H1 (cell line): ENCODE measurements at regions not wholly inside any gene's neighbourhood (a gene's known extent, or its start where the extent isn't known, plus 50 kb on each side); places are given as distances from the start of the nearest gene placed in this dataset.

Experiments used
- CTCF ChIA-PET: fragments of 300-600 bp; sonication (Branson Sonifier 250); formaldehyde crosslinking; loops from one replicate; lab custom pipeline; 2021; ENCODE audit not compliant: partially characterized antibody; lab: Charles Lee
- POLR2A ChIA-PET: fragments of 300-600 bp; sonication (Branson Sonifier 250); formaldehyde crosslinking; loops from one replicate; lab custom pipeline; 2021; ENCODE audit warnings: inconsistent platforms; ENCODE audit not compliant: partially characterized antibody; lab: Charles Lee
- DNase-seq, 2 experiments: peaks; one replicate each; pipeline versions ENCODE4 v3.0.0 to v3.0.0-alpha.2; 2010 to 2022; ENCODE audit warnings: low spot score in 2 of 2, low read depth in 1 of 2, mixed read lengths in 1 of 2
- FAIRE-seq: peaks from 2 replicates; lab custom pipeline; 2011; peaks lifted over from hg19 to GRCh38; lab: Jason Lieb, UNC
- H2AFZ ChIP-seq: 2 replicates; pipeline ENCODE4 v1.8.1; 2012; ENCODE audit warnings: low read length, inconsistent platforms
- H2AK5ac ChIP-seq: 2 replicates; pipeline ENCODE4 v1.6.1; 2013; ENCODE audit warnings: low read depth, low read length
- H2BK120ac ChIP-seq: replicated peaks from 2 replicates; pipeline ENCODE3; 2013; ENCODE audit warnings: low read depth, low read length, inconsistent platforms
- H2BK12ac ChIP-seq: 2 replicates; pipeline ENCODE4 v1.6.1; 2013; ENCODE audit warnings: low read depth, low read length
- H2BK15ac ChIP-seq: 2 replicates; pipeline ENCODE4 v1.6.1; 2013; ENCODE audit warnings: low read length
- H2BK20ac ChIP-seq: 2 replicates; pipeline ENCODE4 v1.6.1; 2013; ENCODE audit warnings: low read length
- H2BK5ac ChIP-seq: 2 replicates; pipeline ENCODE4 v1.6.1; 2013; ENCODE audit warnings: low read depth, low read length
- H3K14ac ChIP-seq: 2 replicates; pipeline ENCODE4 v1.6.1; 2013; ENCODE audit warnings: inconsistent platforms; ENCODE audit not compliant: insufficient read length
- H3K18ac ChIP-seq: 2 replicates; pipeline ENCODE4 v1.6.1; 2013; ENCODE audit warnings: low read length; ENCODE audit errors: extremely low read depth
- H3K23ac ChIP-seq: 2 replicates; pipeline ENCODE4 v1.6.1; 2013; ENCODE audit warnings: inconsistent platforms; ENCODE audit not compliant: insufficient read length
- H3K23me2 ChIP-seq: 2 replicates; pipeline ENCODE4 v1.6.1; 2013; ENCODE audit warnings: low read depth, low read length
- H3K27ac ChIP-seq: 2 replicates; pipeline ENCODE4 v1.6.1; 2011; ENCODE audit warnings: low read depth, low read length, inconsistent platforms
- H3K27me3 ChIP-seq, 4 experiments: replicated peaks in 1 of 4; 1 replicate in 1 of 4; 2 replicates in 3 of 4; pipeline versions ENCODE4 v1.6.1 to v1.8.1; 2011 to 2013; ENCODE audit warnings: low read length in 3 of 4, mild to moderate bottlenecking in 3 of 4, inconsistent platforms in 2 of 4, mixed read lengths in 2 of 4, moderate library complexity in 1 of 4; ENCODE audit not compliant: control insufficient read depth in 3 of 4, insufficient read depth in 3 of 4; ENCODE audit errors: extremely low read depth in 1 of 4
- H3K36me3 ChIP-seq, 4 experiments: 2 replicates each; pipeline versions ENCODE4 v1.6.1 to v1.8.1; 2011 to 2013; ENCODE audit warnings: mild to moderate bottlenecking in 4 of 4, low read length in 3 of 4, moderate library complexity in 2 of 4, control low read depth in 1 of 4, inconsistent platforms in 1 of 4; ENCODE audit not compliant: insufficient read depth in 4 of 4, control insufficient read depth in 2 of 4
- H3K4ac ChIP-seq: replicated peaks from 2 replicates; pipeline ENCODE3; 2013; ENCODE audit warnings: low read length, low read depth, mixed read lengths, inconsistent platforms; ENCODE audit not compliant: insufficient read length
- H3K4me1 ChIP-seq, 4 experiments: replicated peaks in 1 of 4; 1 replicate in 1 of 4; 2 replicates in 3 of 4; pipeline versions ENCODE4 v1.6.1 to v1.8.1; 2011 to 2013; ENCODE audit warnings: low read length in 3 of 4, inconsistent platforms in 2 of 4, mixed read lengths in 1 of 4; ENCODE audit not compliant: insufficient read depth in 4 of 4, control insufficient read depth in 3 of 4
- H3K4me2 ChIP-seq, 2 experiments: 2 replicates each; pipeline versions ENCODE4 v1.6.1 to v1.8.1; 2011 to 2013; ENCODE audit warnings: low read depth in 2 of 2, low read length in 2 of 2, control low read depth in 1 of 2, inconsistent platforms in 1 of 2, mild to moderate bottlenecking in 1 of 2; ENCODE audit not compliant: insufficient read depth in 1 of 2
- H3K4me3 ChIP-seq, 4 experiments: fragments of 200-600, 300-600 bp in 1 of 4; sonication (generic), shearing (Covaris generic), sonication (Bioruptor Twin) in 1 of 4; 2 replicates each; pipeline versions ENCODE4 v1.5.1 to v1.8.1; 2011 to 2016; ENCODE audit warnings: low read length in 4 of 4, low read depth in 3 of 4, control low read depth in 2 of 4, inconsistent platforms in 2 of 4, mild to moderate bottlenecking in 2 of 4, mixed read lengths in 1 of 4, moderate library complexity in 1 of 4; ENCODE audit not compliant: insufficient read depth in 2 of 4; ENCODE audit errors: extremely low read depth in 1 of 4
- H3K56ac ChIP-seq: replicated peaks from 2 replicates; pipeline ENCODE3; 2013; ENCODE audit warnings: low read depth, mild to moderate bottlenecking, mixed read lengths, low read length, inconsistent platforms; ENCODE audit not compliant: insufficient read length
- H3K79me1 ChIP-seq: 2 replicates; pipeline ENCODE4 v1.6.1; 2013; ENCODE audit warnings: low read depth, low read length, control low read depth
- H3K79me2 ChIP-seq, 2 experiments: 2 replicates each; pipeline versions ENCODE4 v1.6.1 to v1.8.1; 2012 to 2013; ENCODE audit warnings: low read length in 2 of 2, mild to moderate bottlenecking in 2 of 2, inconsistent platforms in 1 of 2; ENCODE audit not compliant: insufficient read depth in 2 of 2, control insufficient read depth in 1 of 2
- H3K9ac ChIP-seq, 4 experiments: replicated peaks in 1 of 4; 1 replicate in 1 of 4; 2 replicates in 3 of 4; pipeline versions ENCODE4 v1.6.1 to v1.8.1; 2011 to 2013; ENCODE audit warnings: low read depth in 3 of 4, low read length in 3 of 4, control low read depth in 2 of 4, mild to moderate bottlenecking in 2 of 4, moderate library complexity in 2 of 4, inconsistent platforms in 1 of 4; ENCODE audit errors: extremely low read depth in 1 of 4
- H3K9me3 ChIP-seq, 2 experiments: 2 replicates each; pipeline versions ENCODE4 v1.6.1 to v1.8.1; 2012 to 2013; ENCODE audit warnings: mild to moderate bottlenecking in 2 of 2, moderate library complexity in 2 of 2, control low read depth in 1 of 2, inconsistent platforms in 1 of 2, low read depth in 1 of 2, low read length in 1 of 2, mixed read lengths in 1 of 2; ENCODE audit not compliant: insufficient read depth in 2 of 2
- H4K20me1 ChIP-seq, 2 experiments: replicated peaks in 1 of 2; 2 replicates each; pipeline versions ENCODE3 to v1.8.1; 2011 to 2013; ENCODE audit warnings: inconsistent platforms in 2 of 2, low read length in 2 of 2, mild to moderate bottlenecking in 1 of 2; ENCODE audit not compliant: insufficient read depth in 2 of 2, control insufficient read depth in 1 of 2
- H4K5ac ChIP-seq: 2 replicates; pipeline ENCODE4 v1.6.1; 2013; ENCODE audit warnings: low read length, low read depth, mixed read lengths, inconsistent platforms; ENCODE audit not compliant: insufficient read length
- H4K8ac ChIP-seq: 2 replicates; pipeline ENCODE4 v1.8.0; 2013; ENCODE audit warnings: mild to moderate bottlenecking, moderate library complexity, low read length, inconsistent platforms; ENCODE audit not compliant: insufficient read depth; ENCODE audit errors: extremely low read depth
- H4K91ac ChIP-seq: replicated peaks from 2 replicates; pipeline ENCODE3; 2013; ENCODE audit warnings: low read length, mixed read lengths, inconsistent platforms; ENCODE audit not compliant: insufficient read length
- ATF3 ChIP-seq: IDR thresholded peaks from 2 replicates; pipeline ENCODE4 v1.6.1; 2011; ENCODE audit warnings: low read depth, mild to moderate bottlenecking, low read length; ENCODE audit not compliant: insufficient read depth
- CREB1 ChIP-seq: IDR thresholded peaks from 2 replicates; pipeline ENCODE4 v1.6.1; 2012; ENCODE audit warnings: inconsistent platforms
- KDM5A ChIP-seq: fragments of 200-600 bp; IDR thresholded peaks from 2 replicates; pipeline ENCODE4 v1.7.1; 2012; ENCODE audit warnings: mild to moderate bottlenecking, low read length, inconsistent platforms, mixed read lengths
- MAX ChIP-seq: IDR thresholded peaks from 2 replicates; pipeline ENCODE4 v1.6.1; 2012; ENCODE audit warnings: inconsistent platforms
- POLR2AphosphoS5 ChIP-seq: IDR thresholded peaks from 2 replicates; pipeline ENCODE4 v1.6.1; 2011; ENCODE audit warnings: low read depth, low read length
- RFX5 ChIP-seq: IDR thresholded peaks from 2 replicates; pipeline ENCODE4 v1.6.1; 2011; ENCODE audit warnings: low read depth, low read length, improper control_type of control experiment, borderline replicate concordance
- SAP30 ChIP-seq: fragments of 300-600 bp; sonication (generic); IDR thresholded peaks from 2 replicates; pipeline ENCODE4 v1.7.1; 2012; ENCODE audit warnings: low read length, moderate library complexity, mild to moderate bottlenecking, inconsistent platforms; ENCODE audit not compliant: insufficient read depth, insufficient replicate concordance
- SIRT6 ChIP-seq: IDR thresholded peaks from one replicate; pipeline ENCODE4 v1.7.1; 2012; ENCODE audit warnings: low read length, inconsistent platforms
- SP1 ChIP-seq: IDR thresholded peaks from 2 replicates; pipeline ENCODE4 v1.6.1; 2011; ENCODE audit warnings: low read depth, low read length
- TAF7 ChIP-seq: optimal IDR thresholded peaks from 2 replicates; pipeline ENCODE3; 2011; ENCODE audit warnings: low read depth, mild to moderate bottlenecking, inconsistent platforms, low read length, moderate library complexity, borderline replicate concordance
- YY1 ChIP-seq: IDR thresholded peaks from 2 replicates; pipeline ENCODE4 v1.6.1; 2011; ENCODE audit warnings: low read depth, mild to moderate bottlenecking, low read length
- WGBS, 2 experiments: shearing (Covaris generic) in 1 of 2; methylation state at CpG; one replicate each; pipeline versions ENCODE4 v1.1.6 to v1.1.7; 2013 to 2015; ENCODE audit warnings: low lambda C conversion rate in 2 of 2, mixed read lengths in 2 of 2, inconsistent platforms in 1 of 2, low coverage in 1 of 2, missing lambda C conversion rate in 1 of 2; ENCODE audit not compliant: insufficient replicate concordance in 2 of 2, insufficient coverage in 1 of 2, insufficient read length in 1 of 2; ENCODE audit errors: extremely low coverage in 1 of 2, missing lambda C conversion rate in 1 of 2; 5-methylcytosine and 5-hydroxymethylcytosine counted together

DNA sequence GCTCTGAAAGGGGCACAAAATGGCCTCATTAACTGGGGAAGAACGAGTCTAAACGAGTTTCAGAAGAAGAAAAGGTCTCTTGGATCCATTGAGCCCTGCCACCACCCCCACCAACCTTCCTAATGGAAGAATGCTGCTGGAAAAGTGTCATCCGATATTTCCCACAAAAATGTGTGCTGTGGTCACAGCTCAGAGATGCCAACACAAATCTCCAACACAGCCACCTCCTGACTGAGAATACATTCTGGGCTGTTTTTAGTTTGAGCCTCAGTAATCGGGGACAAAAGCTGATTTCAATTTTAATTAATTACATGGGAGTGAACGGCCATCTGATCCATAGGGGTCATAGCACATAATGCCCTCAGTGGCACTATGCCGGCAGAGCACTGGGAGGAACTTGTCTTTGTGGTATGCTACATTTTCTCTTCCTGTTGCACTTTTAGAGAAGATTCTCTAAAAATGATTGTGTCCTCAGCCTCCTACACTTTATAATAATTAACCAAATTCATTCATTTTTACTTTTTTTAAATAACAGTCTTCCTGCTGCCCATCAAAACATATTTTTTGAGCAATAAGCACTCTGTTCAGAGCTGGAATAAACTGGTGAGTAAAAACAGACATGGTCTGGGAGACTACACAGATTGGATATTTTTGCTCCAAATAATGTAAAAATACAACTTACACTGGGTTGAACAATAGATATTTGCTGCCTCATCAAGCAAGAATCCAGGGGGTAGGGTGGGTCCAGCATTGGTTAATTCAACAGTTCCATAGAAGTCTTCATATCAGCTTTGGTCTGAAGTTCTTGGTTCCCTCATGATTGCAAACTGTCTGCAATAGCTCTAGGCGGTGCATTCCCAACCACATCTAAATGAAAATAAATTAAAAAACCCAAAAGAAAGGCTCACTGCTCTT, 143.6 kb upstream of the TMEM170B start:
- no peak overlapping the region for H2BK5ac ChIP-seq
- H2AK5ac ChIP-seq: no peak overlapping the region
- no peak overlapping the region for H4K91ac ChIP-seq
- no peaks in the 10 kb centered on the region for H3K9me3 ChIP-seq
- H2BK20ac ChIP-seq: no peak overlapping the region
- H2BK15ac ChIP-seq: no peak overlapping the region
- no peaks in the 10 kb centered on the region for H4K20me1 ChIP-seq
- 83% methylated on average over 7 of the region's 7 CpGs; no CpG with 5 or more reads in 1 of the 2 experiments for WGBS, 2 experiments
- H2BK120ac ChIP-seq: no peak overlapping the region
- H3K9ac ChIP-seq: no peak overlapping the region
- no peak overlapping the region for H3K4me2 ChIP-seq
- no peaks in the 10 kb centered on the region for H3K79me2 ChIP-seq
- no peaks in the 10 kb centered on the region for H3K79me1 ChIP-seq
- no peak overlapping the region for H3K4ac ChIP-seq
- FAIRE-seq (no peak), DNase-seq (no peak)
- no peak overlapping the region for H3K14ac ChIP-seq
- peaks cover 1% of the 10 kb centered on the region; the same call in 1 of the 2 replicates for H3K23me2 ChIP-seq
- H2AFZ ChIP-seq: no peak overlapping the region
- H3K4me1 ChIP-seq: no peaks in the 10 kb centered on the region
- POLR2A ChIA-PET: no interaction called here
- H3K27ac ChIP-seq: no peak overlapping the region
- no peak overlapping the region for H3K56ac ChIP-seq
- no peak overlapping the region for H2BK12ac ChIP-seq
- H3K4me3 ChIP-seq: no peak overlapping the region
- CTCF ChIA-PET: no interaction called here
- no peaks in the 10 kb centered on the region for H3K36me3 ChIP-seq
- no peak overlapping the region for H4K8ac ChIP-seq
- TF ChIP-seq RFX5 (no peak), SIRT6 (no peak), YY1 (no peak), MAX (no peak), POLR2AphosphoS5 (no peak), SP1 (no peak), ATF3 (no peak), CREB1 (no peak), SAP30 (no peak), KDM5A (no peak), TAF7 (no peak)
- TF ChIP-seq, all 59 proteins: peak for 0
- no peak overlapping the region for H3K23ac ChIP-seq
- H3K27me3 ChIP-seq: no peaks in the 10 kb centered on the region
- no peak overlapping the region for H4K5ac ChIP-seq
- no peak overlapping the region for H3K18ac ChIP-seq
